ENCODE measurements at regions not wholly inside any gene's neighbourhood (a gene's known extent, or its start where the extent isn't known, plus 50 kb on each side); places are given as distances from the start of the nearest gene placed in this dataset.

DNA sequence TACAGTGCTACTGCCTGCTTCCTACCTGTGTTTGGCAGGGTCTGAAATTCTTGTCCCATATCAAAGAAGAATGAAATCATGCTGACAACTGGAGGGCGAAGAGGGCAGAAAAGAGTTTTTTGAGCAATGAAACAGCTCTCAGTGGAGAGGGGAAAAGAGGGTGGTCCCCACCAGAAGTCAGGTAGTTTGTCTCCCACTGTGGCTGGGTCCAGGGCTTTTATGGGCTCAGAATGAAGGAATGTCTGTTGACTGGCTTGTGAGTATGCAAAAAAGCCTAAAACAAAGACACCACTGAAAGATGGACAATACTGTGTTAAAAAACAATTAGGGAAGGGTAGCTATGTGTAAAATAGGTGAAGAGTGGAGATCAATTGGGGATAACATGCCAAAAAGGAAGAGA, 115.0 kb downstream of the ADAM29 start:
- no peak overlapping the region for H3K4me3 Mint-ChIP-seq (ENCODE audit: unreplicated experiment)
- H3K27ac Mint-ChIP-seq (ENCODE audit: low read depth, unreplicated experiment) = no peak overlapping the region
- BruUV-seq (replicated peaks) = no TSS peak
- H3K4me1 Mint-ChIP-seq (ENCODE audit: insufficient read depth, unreplicated experiment) = no peaks in the 10 kb centered on the region
- peaks cover 8% of the 10 kb centered on the region for H3K9me3 Mint-ChIP-seq (ENCODE audit: unreplicated experiment)
- TF ChIP-seq, protein P1, sequence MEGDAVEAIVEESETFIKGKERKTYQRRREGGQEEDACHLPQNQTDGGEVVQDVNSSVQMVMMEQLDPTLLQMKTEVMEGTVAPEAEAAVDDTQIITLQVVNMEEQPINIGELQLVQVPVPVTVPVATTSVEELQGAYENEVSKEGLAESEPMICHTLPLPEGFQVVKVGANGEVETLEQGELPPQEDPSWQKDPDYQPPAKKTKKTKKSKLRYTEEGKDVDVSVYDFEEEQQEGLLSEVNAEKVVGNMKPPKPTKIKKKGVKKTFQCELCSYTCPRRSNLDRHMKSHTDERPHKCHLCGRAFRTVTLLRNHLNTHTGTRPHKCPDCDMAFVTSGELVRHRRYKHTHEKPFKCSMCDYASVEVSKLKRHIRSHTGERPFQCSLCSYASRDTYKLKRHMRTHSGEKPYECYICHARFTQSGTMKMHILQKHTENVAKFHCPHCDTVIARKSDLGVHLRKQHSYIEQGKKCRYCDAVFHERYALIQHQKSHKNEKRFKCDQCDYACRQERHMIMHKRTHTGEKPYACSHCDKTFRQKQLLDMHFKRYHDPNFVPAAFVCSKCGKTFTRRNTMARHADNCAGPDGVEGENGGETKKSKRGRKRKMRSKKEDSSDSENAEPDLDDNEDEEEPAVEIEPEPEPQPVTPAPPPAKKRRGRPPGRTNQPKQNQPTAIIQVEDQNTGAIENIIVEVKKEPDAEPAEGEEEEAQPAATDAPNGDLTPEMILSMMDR (IDR thresholded peaks at IDR 0.05; ENCODE audit: unreplicated experiment) = no peak
- H3K36me3 Mint-ChIP-seq (ENCODE audit: insufficient read depth, unreplicated experiment) = no peaks in the 10 kb centered on the region
- no peaks in the 10 kb centered on the region for H3K27me3 Mint-ChIP-seq (ENCODE audit: insufficient read depth, unreplicated experiment)
- no peak for DNase-seq (ENCODE audit: unreplicated experiment)
- ChIA-PET POLR2A (no interaction called here), CTCF (no interaction called here)
- intact Hi-C loops (cut with micrococcal nuclease) = no loop called here

DNA sequence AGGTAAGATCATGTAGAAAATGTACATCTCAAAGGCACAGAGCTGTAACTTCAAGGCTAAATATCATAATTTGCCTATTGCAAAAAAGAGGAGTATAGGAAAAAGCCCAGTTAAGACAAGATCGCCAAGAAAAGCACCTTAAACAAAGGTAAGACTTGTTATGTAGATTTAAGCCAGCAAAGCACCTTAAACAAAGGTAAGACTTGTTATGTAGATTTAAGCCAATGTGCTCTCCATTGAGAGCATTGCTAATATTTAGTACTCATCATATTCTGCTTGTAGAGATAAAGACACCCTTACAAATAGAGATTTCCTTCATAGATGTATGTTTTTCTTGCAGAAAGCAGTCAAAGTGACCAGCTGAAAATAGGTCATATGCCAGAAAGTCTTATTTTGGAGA, 115.8 kb downstream of the ADAM29 start:
- Mint-ChIP-seq H3K27ac (ENCODE audit: low read depth, unreplicated experiment) (no peak overlapping the region), H3K4me1 (ENCODE audit: insufficient read depth, unreplicated experiment) (no peaks in the 10 kb centered on the region), H3K27me3 (ENCODE audit: insufficient read depth, unreplicated experiment) (no peaks in the 10 kb centered on the region), H3K4me3 (ENCODE audit: unreplicated experiment) (no peak overlapping the region), H3K36me3 (ENCODE audit: insufficient read depth, unreplicated experiment) (no peaks in the 10 kb centered on the region), H3K9me3 (ENCODE audit: unreplicated experiment) (peaks cover under 1% of the 10 kb centered on the region)
- intact Hi-C loops (cut with micrococcal nuclease) = no loop called here
- CTCF ChIA-PET = no interaction called here
- DNase-seq (ENCODE audit: unreplicated experiment) = no peak
- POLR2A ChIA-PET = no interaction called here
- TF ChIP-seq, protein P1 (IDR thresholded peaks at IDR 0.05; ENCODE audit: unreplicated experiment) = no peak
- BruUV-seq (replicated peaks) = no TSS peak

DNA sequence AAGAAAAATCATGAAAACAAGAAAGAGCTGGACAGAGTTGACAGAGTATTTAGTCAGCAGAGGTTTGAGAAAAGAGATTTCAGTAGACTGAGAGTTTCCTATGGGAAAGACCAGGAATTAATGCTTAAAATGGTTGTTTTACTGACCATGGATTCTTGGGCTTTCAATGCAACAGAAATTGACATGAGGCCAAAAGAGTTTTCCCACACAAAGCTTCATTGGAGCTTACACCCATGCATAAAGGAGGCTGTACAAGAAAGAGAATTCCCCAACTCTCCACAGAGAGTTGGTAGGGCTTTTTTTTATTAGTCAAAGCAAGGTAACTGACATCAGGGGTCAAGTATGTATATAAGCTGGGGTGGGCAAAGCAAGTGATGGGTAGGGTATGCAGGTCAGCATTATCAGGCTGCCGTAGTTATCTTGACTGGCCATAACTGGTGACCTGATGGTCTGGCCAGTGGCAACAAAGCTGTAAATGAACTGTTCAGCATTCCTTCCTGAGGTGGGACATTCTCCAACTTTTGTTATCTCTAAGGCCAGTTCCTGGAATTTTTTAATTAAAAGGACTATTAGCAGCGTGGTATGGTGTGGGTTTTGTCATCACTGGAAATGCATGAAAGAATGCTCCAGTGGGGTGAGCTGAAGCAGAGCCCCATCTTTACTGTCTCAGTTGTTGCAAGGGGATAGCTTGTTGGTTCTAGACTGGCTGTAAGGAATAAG, 117.0 kb downstream of the ADAM29 start:
- H3K36me3 Mint-ChIP-seq (ENCODE audit: insufficient read depth, unreplicated experiment) = no peaks in the 10 kb centered on the region
- TF ChIP-seq, protein P1 (IDR thresholded peaks at IDR 0.05; ENCODE audit: unreplicated experiment) = no peak
- H3K4me1 Mint-ChIP-seq (ENCODE audit: insufficient read depth, unreplicated experiment) = no peaks in the 10 kb centered on the region
- H3K27ac Mint-ChIP-seq (ENCODE audit: low read depth, unreplicated experiment) = no peak overlapping the region
- H3K4me3 Mint-ChIP-seq (ENCODE audit: unreplicated experiment) = no peak overlapping the region
- CTCF ChIA-PET = no interaction called here
- H3K9me3 Mint-ChIP-seq (ENCODE audit: unreplicated experiment) = no peaks in the 10 kb centered on the region
- POLR2A ChIA-PET = interaction anchor here (0.6 kb wide), 1 partner anchor 137 kb away, joined by 3 read pairs; no protein-coding TSS in a partner anchor
- DNase-seq (ENCODE audit: unreplicated experiment) = no peak
- BruUV-seq (replicated peaks) = no TSS peak
- intact Hi-C loops (cut with micrococcal nuclease) = no loop called here
- H3K27me3 Mint-ChIP-seq (ENCODE audit: insufficient read depth, unreplicated experiment) = no peaks in the 10 kb centered on the region

DNA sequence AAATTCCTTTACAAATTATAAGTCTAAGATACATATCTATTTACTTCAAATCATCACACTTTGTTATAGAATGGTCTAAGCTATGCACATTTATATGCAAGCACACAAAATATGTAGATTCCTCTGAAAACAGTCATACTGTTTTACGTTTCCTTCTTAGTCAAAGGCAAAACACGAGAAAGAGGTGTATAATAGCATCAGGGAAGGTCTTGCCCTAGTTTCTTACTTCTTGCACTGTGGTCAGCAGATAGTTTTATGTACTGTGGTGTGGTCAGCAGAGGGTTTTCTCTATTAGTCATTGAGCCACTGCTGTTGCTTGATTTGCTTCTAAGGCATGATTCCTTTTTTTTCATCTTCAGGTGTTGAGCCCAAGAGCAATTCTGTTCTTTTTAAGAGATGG, 117.7 kb downstream of the ADAM29 start:
- H3K27me3 Mint-ChIP-seq (ENCODE audit: insufficient read depth, unreplicated experiment) = no peaks in the 10 kb centered on the region
- no peaks in the 10 kb centered on the region for H3K36me3 Mint-ChIP-seq (ENCODE audit: insufficient read depth, unreplicated experiment)
- no peaks in the 10 kb centered on the region for H3K4me1 Mint-ChIP-seq (ENCODE audit: insufficient read depth, unreplicated experiment)
- POLR2A ChIA-PET = interaction anchor here (0.6 kb wide), 1 partner anchor 138 kb away, joined by 3 read pairs; no protein-coding TSS in a partner anchor
- DNase-seq (ENCODE audit: unreplicated experiment) = no peak
- H3K9me3 Mint-ChIP-seq (ENCODE audit: unreplicated experiment) = no peaks in the 10 kb centered on the region
- TF ChIP-seq, protein P1 (IDR thresholded peaks at IDR 0.05; ENCODE audit: unreplicated experiment) = no peak
- no peak overlapping the region for H3K4me3 Mint-ChIP-seq (ENCODE audit: unreplicated experiment)
- BruUV-seq (replicated peaks) = no TSS peak
- CTCF ChIA-PET = interaction anchor here (0.7 kb wide), 1 partner anchor 58 kb away, joined by 5 read pairs; no protein-coding TSS in a partner anchor
- intact Hi-C loops (cut with micrococcal nuclease) = no loop called here
- H3K27ac Mint-ChIP-seq (ENCODE audit: low read depth, unreplicated experiment) = no peak overlapping the region
